NCI-H345 (cell line): ENCODE measurements at regions not wholly inside any gene's neighbourhood (a gene's known extent, or its start where the extent isn't known, plus 50 kb on each side); places are given as distances from the start of the nearest gene placed in this dataset.
"Not testable (repeated sequence)": the region's sequence is repeated elsewhere in the genome, so short reads cannot be mapped to it uniquely, and the experiment has no call there.

Experiments
- DNase-seq: peaks from one replicate; lab custom pipeline; 2025; lab: John Stamatoyannopoulos, UW

GRCh38 chr21:28590026-28590425, 402.7 kb downstream of the LTN1 start:
- DNase-seq, result no peak

- DNase-seq, result no peak
Observed at GRCh38 chr21:28588997-28589396, 403.7 kb downstream of the LTN1 start.

DNA sequence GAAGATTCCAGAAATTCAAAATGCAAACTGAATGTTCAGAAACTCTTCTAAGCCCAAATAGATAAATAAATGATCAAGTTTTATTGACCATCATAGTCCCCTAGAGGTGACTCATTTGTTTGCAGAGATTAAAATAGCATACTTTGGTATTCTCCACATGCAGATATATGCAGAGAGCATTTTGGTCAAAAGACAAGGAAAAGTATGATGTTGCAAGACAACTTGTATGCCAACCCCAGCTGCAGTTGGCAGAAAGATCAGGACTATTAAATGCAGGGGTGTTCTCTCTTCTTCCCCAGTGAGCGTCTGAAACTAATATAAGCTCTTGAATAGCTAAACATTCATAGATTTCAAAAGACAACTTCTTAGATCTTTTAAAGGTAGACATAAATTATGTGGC, 404.9 kb downstream of the LTN1 start:
- DNase-seq, result no peak

GRCh38 chr21:28581976-28582375, 410.7 kb downstream of the LTN1 start:
- DNase-seq, result no peak

DNA sequence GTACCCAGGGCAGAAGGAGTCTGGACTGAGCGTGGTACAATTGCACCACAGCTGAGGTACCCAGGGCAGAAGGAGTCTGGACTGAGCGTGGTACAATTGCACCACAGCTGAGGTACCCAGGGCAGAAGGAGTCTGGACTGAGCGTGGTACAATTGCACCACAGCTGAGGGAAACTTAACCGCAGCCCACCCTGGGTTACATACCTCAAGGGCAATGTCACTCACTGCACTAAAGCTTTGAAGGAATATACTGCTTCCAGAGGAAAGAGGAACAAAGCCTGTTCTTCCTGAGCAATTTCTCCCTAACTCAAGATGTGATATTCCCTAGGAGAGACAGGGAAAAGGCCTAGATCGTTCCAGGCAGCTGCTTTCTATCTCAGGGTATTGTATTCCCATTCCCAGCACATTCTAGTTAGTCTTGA, 411.4 kb downstream of the LTN1 start:
- not testable (repeated sequence) for DNase-seq

- no peak for DNase-seq
Observed at GRCh38 chr21:28580585-28580984, 412.1 kb downstream of the LTN1 start.

DNA sequence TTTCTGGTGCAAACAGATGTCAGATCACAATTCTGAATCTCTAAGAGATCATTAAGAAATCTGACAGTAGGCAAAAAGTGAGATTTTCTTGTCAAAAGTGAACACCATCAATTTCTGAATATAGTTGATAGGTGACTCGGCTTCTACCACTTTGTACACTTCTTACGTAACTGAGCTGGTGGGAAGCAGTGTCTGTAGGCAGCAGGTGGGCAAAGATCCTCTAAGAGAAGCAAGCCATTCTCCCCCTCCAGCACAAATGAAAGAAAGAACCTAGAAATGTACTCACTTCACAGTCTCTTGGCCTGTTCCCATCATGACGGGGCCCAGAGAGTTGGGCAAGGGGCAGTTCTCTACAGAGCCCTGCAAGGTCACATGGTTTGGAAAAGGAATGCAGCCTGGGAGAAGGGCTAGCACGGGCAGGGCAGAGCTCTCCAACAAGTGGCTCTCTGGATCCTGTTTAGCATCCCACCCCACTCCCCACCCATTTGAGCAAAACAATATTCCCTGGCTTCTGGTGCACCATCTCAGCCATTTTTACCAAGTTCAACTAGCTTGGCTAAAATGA, 412.6 kb downstream of the LTN1 start:
- DNase-seq, result no peak

DNA sequence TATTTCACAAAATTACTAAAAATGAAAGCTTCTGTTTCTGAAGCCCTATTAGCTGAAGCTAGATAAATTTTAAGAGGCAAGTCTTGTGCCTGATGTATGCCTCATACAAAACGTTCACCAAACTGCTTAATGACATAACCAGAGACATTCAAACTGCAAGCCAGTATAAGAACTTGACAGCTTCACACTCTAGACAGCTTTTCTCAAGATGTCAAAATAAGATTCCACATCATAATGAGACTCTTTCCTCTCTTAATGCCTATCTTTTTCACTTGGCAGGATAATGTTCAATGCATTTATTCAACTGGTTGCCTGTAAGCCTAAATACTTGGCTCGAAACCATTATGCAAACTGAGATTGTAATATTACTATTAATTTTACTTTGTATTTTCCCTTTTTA, 424.0 kb downstream of the LTN1 start:
- DNase-seq, result no peak

- not testable (repeated sequence) for DNase-seq
Observed at GRCh38 chr21:28563933-28564332, 428.7 kb downstream of the LTN1 start.

DNA sequence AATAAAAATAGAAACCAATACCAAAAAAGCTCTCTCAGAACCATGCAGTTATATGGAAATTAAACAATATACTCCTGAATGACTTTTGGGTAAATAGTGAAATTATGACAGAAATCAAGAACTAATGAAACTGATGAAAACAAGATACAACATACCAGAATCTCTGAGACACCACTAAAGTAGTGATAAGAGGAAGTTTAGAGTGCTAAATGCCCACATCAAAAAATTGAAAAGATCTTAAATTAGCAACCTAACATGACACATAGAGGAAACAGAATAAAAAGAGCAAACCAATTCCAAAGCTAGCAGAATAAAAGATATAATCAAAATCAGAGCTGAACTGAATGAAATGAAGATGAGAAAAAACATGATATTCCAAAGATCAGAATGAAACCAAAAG, 430.9 kb downstream of the LTN1 start:
- DNase-seq, result no peak

DNA sequence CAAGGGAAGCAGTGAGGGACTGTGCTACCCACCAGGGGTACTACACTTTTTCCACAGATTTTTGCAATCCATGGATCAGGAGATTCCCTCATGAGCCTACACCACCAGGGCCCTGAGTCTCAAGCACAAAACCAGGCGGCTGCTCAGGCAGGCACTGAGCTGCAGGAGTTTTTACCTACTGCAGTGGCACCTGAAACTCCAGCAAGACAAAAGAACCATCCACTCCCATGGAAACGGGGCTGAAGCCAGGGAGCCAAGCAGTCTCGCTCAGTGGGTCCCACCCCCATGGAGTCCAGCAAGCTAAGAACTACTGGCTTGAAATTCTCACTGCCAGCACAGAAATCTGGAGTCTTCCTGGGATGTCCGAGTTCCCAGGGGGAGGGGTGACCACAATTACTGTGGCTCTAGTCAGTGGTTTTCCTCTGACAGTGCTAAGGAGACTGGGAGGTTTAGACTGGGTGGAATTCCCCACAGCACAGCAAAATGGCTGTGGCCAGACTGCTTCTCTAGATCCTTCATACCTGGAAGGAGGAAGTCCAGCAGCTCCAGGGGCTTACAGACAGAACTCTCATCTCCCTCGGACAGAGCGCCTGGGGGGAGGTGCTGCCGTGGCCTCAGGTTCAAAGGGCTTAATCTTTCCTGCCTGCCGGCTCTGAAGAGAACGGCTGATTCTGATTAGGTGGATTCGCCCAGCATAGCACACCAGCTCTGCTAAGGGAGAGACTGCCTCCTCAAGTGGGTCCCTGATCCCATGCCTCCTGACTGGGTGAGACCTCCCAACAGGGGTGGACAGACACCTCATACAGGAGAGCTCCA, 437.8 kb downstream of the LTN1 start:
- no peak for DNase-seq

DNA sequence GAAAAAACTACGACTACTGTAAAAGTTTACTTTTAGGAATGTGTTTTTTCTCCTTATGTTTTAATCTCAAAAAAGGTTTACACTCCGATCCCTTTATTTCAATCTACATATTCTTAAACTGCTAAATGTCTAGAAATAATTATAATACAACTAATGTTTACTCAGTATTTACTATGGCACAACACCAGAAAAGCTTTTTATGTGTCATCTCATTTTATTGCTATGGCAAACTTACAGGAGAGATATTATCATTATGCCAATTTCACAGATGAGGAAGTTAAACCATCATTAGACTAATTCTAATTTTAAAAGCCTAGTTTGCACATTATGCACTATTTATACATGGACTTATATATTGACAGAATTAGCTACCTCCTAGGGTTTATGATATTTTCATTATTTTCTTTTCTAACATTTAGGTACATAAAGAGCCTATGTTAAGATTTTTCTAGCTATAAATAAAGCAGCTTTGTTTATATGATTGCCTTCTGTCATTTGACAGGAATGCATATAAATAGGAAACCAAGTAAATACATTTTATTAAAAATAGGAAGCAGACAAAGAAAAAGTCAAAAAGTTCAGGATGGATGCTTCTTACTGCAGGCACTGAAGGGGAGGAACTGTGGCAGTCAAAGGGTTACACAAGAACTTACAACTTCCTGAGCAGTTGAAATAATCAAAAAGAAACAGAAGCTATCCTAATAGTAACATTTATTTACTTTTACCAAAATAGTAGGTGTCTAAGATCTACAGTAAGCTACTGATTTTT, 442.4 kb downstream of the LTN1 start:
- DNase-seq, result no peak

DNA sequence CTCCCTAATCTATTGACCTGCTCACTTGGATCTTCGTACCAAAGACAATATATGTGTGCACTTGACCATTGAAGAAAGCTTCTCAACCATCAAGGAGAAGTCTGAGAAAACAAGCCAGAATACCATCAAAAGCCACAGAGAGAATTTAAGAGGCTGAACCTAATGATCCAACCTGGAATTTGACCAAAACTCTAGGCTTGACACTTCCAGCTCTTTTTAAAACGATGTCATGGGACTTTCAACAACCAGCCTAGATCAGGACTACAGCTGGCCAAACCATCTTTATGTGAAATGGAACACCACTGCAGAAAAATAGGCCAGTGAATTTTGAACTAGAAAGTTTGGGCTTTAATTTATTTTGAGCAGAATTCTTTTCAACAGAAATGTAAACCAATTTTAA, 444.4 kb downstream of the LTN1 start:
- no peak for DNase-seq

- no peak for DNase-seq
Observed at GRCh38 chr21:28547766-28548165, 444.9 kb downstream of the LTN1 start.

DNA sequence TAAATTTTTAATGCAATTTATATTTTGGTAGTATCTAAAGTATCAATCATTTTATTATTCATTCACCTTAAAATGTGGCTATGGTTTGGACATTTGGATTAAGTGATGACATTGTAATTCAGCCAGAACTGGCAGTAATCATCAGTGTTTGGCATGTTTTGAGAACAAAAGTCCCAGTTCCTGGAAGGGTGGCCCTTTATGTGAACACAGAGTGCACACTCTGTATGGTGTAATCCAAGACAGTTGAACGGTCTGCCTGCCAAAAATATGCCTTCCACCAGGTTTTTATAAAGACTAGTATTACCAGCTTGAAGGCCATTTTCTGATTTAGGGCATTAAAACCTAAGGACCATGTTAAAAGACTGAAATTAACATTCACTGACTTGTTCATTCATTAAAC, 448.7 kb downstream of the LTN1 start:
- no peak for DNase-seq

DNA sequence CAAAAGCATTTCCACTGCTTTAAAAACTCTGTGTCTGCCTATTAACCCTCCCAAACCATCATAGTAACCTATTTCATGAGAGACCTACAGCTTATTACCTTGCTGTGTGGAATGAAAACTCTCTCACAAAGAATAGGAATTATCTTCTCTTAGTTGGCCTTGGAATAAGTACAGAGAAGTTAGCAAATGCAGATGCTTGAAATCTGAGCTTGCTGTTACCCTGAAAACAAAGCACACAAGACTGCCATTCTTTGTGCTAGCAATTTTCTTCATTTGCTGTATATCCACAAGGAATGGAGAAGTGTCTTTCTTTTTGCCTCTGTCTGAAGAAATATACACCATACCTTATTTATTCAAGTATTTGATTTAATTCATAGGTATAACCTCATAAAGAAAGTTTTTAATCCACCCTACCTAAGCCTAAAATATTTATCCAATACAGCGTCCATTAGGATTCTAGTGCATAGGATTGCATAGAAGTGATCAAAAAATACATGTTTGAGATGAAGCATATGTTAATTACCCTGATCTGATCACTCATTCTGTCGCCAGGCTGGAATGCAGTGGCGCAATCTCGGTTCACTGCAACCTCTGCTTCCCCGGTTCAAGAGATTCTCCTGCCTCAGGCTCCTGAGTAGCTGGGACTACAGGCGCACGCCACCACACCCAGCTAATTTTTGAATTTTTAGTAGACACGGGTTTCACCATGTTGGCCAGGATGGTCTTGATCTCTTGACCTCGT, 451.1 kb downstream of the LTN1 start:
- no peak for DNase-seq

- DNase-seq, result no peak
Observed at GRCh38 chr21:28540514-28540913, 452.2 kb downstream of the LTN1 start.

GRCh38 chr21:28539623-28539988, 453.1 kb downstream of the LTN1 start:
- DNase-seq, result no peak

DNA sequence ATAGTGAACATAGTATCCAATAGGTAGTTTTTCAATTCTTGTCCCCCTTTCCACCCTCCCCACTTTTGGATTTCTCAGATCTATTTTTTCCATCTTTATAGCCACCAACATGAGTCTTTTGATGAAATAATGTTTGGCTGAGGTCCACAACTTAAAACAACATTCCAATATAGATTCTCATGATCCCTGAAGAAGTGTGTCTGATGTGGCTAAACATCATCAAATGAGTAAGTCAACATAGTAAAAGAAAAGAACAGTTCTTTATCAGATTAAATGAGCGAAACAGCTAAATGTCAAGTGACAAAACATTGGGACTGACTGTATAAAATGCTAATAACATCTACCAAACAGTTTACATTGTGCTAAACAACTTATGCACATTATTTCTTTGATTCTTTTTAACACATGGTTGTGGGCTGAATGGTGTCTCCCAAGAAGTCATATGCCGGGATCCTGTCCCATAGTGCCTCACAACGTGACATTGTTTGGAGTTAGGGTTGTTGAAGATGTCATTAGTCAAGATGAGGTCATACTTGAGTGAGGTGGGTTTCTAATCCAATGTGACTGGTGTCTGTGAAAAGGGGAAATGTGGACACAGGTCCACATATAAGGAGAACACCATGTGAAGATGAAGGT, 453.6 kb downstream of the LTN1 start:
- DNase-seq, result no peak

DNA sequence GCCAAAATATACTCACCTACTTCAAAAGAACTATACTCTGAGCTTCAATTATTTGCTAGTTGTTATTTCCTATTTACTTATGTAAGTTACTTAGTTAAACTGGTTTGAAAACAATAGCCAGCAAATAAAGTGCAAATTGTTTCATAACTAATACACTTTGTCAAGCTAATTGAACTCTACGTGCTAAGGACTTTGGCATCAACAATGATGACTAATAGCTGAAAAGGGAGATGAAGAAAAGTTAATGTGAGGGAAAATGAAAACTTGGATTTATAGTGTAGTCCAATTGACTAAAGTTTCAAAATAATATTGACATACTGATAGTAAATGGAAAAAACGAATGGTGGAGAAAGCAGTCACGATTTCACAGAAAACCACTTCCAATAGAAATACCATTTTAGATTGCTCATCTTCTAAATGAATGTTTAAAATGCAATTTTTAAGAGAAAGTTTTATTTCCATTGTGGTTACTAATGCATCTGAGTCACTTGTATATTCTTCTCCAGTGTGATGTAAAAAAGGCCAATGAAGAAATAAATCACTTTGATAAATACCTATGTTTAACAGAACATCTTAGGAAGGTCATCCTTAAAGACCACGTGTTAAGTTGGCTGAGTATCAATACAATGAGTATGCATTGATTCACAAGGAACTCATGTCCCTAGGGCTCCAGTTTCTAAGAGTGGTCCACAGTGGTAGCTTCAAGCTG, 455.2 kb downstream of the LTN1 start:
- DNase-seq, result no peak

DNA sequence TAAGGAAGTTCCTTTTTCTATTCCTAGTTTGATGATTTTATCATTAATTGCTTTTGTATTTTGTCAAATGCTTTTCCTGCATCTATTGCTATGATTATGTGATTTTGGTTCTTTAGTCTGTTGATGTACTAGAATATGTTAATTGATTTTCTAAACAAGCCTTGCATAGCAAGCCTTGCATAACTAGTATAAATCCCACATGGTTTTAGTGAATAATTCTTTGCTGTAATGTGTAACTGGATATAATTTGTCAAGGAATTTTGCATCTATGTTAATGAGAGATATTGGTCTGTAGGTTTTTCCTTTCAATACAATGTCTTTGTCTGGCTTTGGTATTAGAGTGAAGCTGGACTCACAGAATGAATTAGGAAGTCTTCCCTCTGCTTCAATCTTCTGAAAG, 460.2 kb downstream of the LTN1 start:
- no peak for DNase-seq
